GM18519 (cell line): ENCODE measurements at regions not wholly inside any gene's neighbourhood (a gene's known extent, or its start where the extent isn't known, plus 50 kb on each side); places are given as distances from the start of the nearest gene placed in this dataset.

Experiments
- ATAC-seq: cut with Tn5 transposase; IDR thresholded peaks from one replicate; pipeline ENCODE4 v1.9.1; 2021; ENCODE audit warnings: mild to moderate bottlenecking, moderate library complexity; ENCODE audit not compliant: unreplicated experiment, low FRiP score

DNA sequence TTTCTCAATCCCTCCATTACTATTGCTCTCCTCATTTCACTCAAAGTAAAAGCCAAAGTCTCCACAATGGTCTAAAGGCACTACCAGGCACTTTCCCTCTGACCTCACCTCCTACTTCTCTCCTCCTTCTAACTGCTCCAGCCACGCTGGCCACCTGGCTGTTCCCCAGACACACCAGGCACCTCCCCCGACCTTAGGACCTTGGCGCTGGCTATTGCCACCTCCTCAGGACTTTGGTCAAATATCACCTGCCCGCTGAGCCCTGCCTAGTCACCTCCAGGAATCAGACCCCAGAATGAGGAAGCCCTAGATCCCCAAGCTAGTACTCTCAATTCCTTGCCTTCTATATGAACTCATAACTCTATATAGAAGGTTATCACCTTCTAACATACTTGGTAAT lies 66.2 kb upstream of the STEAP1B start:
- no peak for ATAC-seq

DNA sequence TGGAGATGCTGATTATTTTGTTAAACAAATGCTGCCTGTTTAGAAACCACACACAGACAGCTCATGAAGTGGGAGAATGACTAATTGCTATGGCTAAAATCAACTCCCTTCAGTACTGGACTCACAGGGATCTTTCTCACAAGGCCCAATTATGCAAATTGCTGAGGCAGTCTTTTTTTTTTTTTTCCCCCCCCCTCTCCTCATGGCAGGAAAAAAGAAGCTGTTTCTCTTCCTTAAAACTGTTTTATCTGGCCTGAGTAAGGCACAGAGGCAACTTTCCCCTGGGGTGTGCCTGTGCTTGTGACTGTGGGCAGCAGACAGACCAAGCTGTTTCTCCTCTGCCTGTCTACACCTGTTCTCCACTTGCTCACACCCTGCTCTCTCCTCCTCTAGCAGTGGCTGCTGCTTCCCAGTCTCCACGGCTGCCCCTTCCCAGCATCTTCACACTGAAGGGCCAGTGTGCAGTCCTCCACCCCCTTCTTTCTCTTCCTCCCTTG lies 65.4 kb upstream of the STEAP1B start:
- no peak for ATAC-seq

DNA sequence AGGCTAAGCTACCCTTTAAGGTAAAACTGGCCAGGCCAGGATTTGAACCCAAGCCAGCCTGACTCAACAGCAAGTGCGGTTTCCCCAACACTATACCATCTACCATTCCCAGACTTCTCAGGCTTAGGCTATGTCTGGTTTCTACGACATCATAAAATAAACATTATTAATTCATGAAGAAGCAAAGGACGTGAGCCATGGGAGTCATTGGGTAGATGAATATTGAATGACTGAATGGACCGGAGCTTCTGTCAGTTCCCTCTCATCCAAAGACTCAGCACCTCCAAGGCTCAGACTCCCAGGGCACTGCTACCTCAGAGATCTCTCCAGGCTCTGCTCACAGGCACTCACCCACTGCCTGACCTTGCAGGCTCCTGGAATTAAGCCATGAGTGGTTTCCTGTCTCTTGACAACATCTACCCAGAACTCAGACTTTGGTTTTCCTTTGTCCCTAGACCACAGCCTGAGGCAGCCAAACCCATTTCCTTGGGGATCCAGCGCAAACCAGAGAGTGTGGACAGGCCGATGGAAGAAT lies 64.6 kb upstream of the STEAP1B start:
- no peak for ATAC-seq

DNA sequence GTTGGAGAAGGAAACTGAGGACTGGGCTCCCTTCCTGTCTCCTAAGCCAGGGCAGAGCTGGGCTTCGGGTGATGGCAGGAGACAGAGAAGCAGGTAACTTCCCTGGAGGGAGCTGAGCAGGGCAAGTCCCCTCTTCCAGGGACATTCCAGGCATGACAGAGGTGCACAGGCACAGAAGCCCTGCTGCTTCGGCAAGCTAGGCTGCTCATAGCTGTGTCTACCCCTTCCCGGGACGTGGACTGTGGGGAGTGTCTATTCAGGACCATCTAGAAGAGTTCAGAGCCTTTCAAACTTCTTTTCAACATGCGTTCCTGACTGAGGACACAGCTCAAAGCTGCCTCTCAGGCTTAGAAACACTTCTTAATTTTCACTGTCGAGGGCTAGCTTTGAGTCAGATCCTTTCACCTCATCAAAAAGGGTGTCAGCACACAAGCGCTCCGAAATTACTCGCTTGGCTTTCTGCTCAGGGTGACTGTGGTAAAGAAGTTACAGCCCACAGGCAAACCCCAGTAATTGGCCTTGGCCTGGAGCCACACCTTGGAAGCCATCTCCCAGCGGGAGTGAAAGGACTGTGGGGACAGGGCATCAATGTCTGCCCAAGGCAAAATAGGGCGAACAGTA lies 63.7 kb upstream of the STEAP1B start:
- peak; percentile 49 for ATAC-seq

DNA sequence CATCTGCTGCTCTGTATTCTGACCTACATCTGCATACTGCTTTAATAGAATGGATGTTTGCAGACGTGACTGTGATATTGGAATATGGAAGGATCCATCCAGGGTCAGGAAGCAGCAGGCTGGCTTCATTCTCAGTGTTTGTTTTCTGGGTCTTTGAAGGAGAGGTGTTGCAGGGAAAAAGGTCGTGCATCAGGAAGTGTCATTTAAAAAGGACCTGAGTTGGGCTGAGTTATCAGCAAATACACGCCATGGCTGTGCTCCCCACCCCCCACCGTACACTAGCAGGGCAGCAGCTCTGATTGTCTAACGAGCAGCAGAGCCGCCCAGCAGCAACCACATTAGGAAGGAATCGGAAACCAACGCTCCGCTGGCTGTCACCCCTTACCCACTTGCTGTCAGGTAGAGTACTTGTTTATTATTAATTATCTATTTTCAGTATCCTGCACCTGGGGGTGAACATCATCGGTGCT lies 63.1 kb upstream of the STEAP1B start:
- ATAC-seq = no peak

DNA sequence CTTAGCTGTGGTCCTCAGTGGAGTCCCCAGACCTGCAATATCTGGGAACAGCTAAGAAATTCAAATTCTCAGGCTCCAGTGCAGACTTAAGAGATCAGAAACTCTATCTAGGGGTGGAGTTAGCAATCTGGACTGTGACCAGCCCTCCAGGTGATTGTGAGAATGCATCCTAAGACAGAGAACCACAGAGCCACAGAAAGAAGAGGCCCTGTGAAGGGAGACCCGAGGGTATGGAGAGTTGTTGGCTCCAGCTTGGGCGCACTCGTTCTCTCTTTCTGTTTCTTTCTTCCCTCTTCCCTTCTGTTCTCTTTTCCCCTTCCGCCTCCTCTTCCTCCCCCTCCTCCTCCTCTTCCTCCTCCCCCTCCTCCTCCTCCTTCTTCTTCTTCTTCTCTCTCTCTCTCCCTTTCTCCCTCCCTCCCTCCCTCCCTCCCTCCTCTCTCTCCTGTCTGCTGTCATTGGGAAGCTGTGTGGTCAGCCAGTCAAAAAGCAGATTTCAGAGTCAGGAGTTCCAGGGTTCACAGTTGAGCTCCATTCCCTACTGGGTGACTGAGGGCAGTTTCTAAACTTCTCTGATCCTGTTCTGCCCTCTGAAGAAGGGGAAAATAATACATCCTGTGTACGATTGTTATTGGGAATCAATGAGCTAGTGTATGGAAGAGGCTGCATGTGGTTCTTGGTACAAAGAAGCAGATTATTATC lies 62.1 kb upstream of the STEAP1B start:
- ATAC-seq = no peak

DNA sequence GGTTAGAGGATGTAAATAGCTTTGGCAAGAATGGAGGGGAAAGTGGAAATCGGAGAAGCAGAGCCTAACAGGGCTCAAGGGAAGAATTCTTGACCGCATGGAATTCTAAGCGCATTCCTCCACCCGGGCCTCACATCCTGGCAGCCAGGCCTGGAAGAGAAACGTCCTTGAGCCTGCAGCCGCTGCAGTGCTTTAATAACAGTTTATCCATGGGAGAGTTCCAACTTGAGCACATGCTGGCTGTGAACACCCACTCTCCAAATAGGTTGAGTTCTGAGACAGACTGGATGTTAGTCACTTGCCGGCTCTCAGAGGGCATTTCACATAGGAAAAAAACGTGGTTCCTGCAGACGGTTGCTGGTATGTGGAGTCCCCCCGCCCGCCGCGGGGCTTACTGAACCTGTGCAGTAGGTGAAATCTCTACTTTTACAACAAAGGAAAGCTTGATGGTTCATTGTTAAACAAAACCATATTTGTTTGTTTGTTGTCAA lies 61.4 kb upstream of the STEAP1B start:
- no peak for ATAC-seq

DNA sequence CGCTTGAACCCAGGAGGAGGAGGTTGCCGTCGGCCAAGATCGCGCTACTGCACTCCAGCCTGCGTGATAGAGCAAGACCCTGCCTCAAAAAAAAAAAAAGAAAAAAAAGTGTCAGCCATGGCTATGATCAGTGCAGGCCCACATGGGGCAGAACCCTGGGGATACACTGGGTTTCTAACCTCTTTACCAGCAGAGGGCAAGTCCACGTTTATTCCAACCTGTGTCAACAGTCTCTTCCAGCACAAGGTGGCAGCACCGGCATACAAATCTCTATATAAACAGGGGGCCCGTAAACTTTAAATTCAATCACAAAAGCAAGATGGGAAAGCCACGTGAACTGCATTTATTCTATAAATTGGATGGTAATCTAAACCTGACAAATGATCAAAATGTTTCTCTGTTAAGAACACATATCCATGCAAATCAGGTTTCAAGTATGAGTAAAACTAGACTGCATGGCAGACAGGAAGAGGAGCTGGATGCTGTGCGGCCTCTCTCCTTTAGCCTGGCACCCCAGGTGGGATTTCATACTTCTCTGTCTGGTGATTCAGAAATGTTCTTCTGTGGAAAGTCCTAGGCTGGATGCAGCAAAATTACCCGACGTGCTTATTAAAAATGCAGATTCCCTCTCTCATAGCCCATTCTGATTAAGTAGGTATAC lies 60.0 kb upstream of the STEAP1B start:
- ATAC-seq = no peak

DNA sequence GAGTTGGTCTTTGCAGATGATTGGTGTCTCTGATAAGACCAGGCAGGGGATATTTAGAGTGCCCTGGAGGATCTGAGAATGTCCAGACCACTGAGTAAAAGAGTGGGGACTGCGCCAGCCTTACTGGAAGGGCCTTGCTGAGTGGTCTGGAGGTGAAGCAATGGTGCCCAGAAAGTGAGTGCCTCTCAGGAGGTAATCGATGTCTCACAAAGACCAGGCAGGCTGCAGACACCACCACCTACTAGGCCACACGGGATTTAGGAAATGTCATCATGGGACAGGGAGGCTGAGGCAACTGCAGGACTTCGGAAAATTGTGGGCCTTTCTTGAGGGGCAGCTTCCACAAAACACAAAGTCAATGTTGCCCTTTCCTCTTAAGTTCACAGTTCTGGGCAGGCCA lies 57.2 kb upstream of the STEAP1B start:
- ATAC-seq = no peak

DNA sequence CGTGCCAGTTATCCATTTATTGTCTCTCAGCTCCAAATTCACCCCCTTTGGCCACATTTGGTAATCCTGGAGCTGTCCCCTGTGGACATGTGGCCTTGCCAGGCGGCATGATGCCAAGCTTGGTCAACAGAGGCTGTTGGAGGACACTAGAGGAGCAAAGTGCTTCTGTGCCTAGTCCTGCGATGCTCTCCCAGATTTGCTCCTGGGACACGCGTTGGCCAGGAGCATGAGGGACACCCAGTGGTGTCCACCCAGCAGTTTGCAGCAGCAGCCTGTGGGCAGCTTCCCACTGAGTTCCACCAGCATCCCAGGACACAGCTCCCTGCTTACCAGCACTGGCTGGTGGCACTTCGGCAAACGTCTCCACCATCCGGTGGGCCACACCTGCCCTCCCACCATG lies 55.5 kb upstream of the STEAP1B start:
- ATAC-seq = no peak

DNA sequence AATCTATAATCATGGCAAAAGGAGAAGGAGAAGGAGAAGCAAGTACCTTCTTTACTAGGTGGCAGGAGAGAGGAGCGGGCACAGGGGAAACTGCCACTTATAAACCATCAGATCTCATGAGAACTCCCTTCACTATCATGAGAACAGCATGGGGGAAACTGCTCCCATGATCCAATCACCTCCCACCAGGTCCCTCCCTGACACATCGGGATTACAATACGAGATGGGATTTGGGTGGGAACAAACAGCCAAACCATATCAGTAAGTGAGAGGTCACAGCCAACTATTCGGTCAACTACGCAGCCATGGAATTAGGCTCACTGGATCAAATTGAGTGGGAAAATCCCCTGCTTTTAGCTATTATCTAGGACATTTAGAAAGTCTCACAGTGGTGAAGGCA lies 54.2 kb upstream of the STEAP1B start:
- no peak for ATAC-seq

DNA sequence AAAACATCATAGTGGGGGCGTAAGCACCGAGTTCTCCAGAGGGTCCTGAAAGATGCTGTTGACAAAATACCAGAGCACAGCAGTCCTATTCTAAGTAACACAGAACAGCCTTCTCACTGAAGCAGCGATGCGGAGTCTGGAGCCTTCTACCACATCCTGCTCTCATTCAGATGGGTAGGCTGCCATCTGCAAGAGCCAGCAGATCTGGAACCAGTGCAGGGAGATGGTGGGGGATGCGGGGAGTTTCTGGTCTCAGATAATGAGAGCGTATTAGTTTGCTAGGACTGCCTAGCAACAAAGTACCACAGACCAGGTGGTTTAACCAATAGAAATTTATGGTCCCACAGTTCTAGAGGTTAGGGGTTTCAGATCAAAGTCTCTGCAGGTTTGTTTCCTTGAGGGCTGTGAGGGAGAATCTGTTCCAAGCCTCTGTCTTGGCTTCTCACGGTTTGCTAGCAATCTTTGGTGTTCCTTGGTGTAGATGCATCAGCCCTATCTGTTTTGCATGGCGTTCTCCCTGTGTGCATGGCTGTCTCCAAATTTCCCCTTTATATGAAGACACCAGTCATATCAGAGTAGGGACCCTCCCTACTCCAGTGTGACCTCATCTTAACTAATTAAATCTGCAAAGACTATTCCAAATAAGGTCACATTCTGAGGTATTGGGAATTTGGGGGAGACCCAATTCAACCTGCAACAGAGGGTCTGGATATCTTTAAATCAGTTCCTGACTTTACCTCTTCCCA lies 52.0 kb upstream of the STEAP1B start:
- ATAC-seq = peak; percentile 74

DNA sequence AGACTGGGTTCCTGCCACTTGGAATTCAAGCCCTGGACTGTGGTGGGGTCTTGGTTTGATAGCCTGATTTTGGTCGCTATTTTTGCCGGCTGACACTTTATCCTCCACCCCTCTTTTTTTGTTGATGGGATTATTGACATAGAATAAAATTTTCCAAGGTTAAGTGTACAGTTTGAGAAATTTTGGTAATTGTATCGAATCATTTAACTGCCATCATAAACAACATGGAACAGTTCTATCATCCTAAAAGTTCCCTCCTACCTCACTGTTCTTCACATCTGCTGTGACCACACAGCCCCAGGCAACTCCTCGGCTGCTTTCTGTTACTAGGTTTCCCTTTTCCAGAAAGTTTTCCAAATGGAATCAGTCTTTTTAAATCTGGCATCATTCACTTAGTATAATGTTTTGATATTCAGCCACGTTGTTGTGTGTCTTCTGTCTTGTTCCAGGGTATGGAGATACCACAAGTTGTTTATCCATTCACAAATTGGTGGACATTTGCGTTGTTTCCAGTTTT lies 50.6 kb upstream of the STEAP1B start:
- no peak for ATAC-seq

DNA sequence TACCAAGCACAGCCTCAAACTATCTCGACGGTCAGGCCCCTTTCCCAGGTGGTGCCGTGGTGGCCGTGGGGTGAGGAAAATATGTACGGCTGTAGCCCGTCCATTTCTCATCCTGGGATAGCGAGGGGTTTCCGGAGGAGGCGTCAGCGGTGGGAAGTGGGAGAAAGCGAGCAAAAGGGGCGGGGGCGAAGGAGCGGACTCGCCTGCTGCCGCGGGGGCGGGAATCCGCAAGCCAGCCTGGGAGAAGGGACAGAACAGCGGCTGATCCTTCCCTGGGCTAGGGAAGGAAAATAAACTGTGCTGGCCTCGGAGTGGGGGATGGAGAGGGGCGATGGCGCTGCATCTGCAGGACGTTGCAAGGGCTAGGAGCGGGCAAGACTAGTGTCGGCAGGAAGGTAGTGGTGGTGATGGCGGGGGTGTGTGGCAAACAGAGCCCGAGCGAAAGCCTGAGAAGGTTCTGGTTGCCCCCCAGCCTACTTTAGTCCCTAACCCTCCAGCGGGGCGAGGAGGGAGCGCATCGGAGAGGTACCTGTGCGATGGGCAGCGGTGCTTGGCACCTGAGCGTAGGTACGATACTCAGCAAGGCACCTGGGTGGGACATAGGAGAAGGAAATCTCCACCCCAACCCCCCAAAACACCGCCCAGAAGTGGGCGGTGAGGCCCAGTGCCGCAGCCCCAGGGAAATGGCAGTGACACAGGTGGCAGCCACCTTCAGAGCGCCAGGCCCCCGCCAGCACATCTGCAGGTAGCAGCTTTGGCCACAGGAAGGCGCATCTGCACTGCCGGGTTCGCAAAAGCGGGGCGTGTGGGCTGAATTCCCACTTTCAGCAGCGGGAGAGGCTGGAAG lies 49.9 kb upstream of the STEAP1B start:
- ATAC-seq = no peak
